ENCODE measurements at regions not wholly inside any gene's neighbourhood (a gene's known extent, or its start where the extent isn't known, plus 50 kb on each side); places are given as distances from the start of the nearest gene placed in this dataset.

GRCh38 chr17:13228225-13228624 lies 210.4 kb upstream of the ELAC2 start:
- no peaks in the 10 kb centered on the region for H3K27me3 ChIP-seq (ENCODE audit: insufficient read depth, low read length, poor library complexity)
- no peak overlapping the region for H3K4ac ChIP-seq (ENCODE audit: low read depth, low read length)
- H3K56ac ChIP-seq (ENCODE audit: low read length), result no peak overlapping the region
- no peak overlapping the region for H3K23ac ChIP-seq (ENCODE audit: low read length)
- no peak overlapping the region for H2BK5ac ChIP-seq (ENCODE audit: low read length)
- no peak overlapping the region for H3K4me3 ChIP-seq (ENCODE audit: low read length)
- H3K9ac ChIP-seq (ENCODE audit: low read length), result no peak overlapping the region
- H3K36me3 ChIP-seq (ENCODE audit: control insufficient read depth, insufficient read depth, low read length), result no peaks in the 10 kb centered on the region
- DNase-seq, result no peak
- no peak overlapping the region for H3K27ac ChIP-seq (ENCODE audit: low read depth, low read length)
- no CpG with 5 or more reads among the region's 2 CpGs for WGBS (ENCODE audit: extremely low coverage, insufficient coverage, low lambda C conversion rate)
- no peak overlapping the region for H4K5ac ChIP-seq (ENCODE audit: low read length)
- H3K18ac ChIP-seq (ENCODE audit: low read length), result no peak overlapping the region
- no peak overlapping the region for H4K8ac ChIP-seq (ENCODE audit: low read depth, low read length)
- no peak overlapping the region for H2BK120ac ChIP-seq (ENCODE audit: low read depth, low read length)
- H3K4me1 ChIP-seq (ENCODE audit: control insufficient read depth, low read depth, low read length), result no peaks in the 10 kb centered on the region
- H3K79me1 ChIP-seq (ENCODE audit: low read length), result no peaks in the 10 kb centered on the region
- H3K4me2 ChIP-seq (ENCODE audit: low read length), result no peak overlapping the region
- H2AK5ac ChIP-seq (ENCODE audit: low read length), result no peak overlapping the region
- no peak overlapping the region for H2BK15ac ChIP-seq (replicated peaks; ENCODE audit: low read depth)
- H3K79me2 ChIP-seq (ENCODE audit: control insufficient read depth, insufficient read depth, low read length), result no peaks in the 10 kb centered on the region

GRCh38 chr17:13222975-13223374 lies 205.1 kb upstream of the ELAC2 start:
- Histone ChIP-seq H3K36me3 (ENCODE audit: control insufficient read depth, insufficient read depth, low read length) (no peaks in the 10 kb centered on the region), H2BK5ac (ENCODE audit: low read length) (no peak overlapping the region), H3K27me3 (ENCODE audit: insufficient read depth, low read length, poor library complexity) (no peaks in the 10 kb centered on the region), H3K23ac (ENCODE audit: low read length) (no peak overlapping the region), H3K9ac (ENCODE audit: low read length) (no peak overlapping the region), H2BK15ac (replicated peaks; ENCODE audit: low read depth) (no peak overlapping the region), H3K4me1 (ENCODE audit: control insufficient read depth, low read depth, low read length) (no peaks in the 10 kb centered on the region), H3K79me2 (ENCODE audit: control insufficient read depth, insufficient read depth, low read length) (no peaks in the 10 kb centered on the region), H3K56ac (ENCODE audit: low read length) (no peak overlapping the region), H2AK5ac (ENCODE audit: low read length) (no peak overlapping the region), H3K4me3 (ENCODE audit: low read length) (no peak overlapping the region), H3K4ac (ENCODE audit: low read depth, low read length) (no peak overlapping the region), H2BK120ac (ENCODE audit: low read depth, low read length) (no peak overlapping the region), H3K18ac (ENCODE audit: low read length) (no peak overlapping the region), H3K4me2 (ENCODE audit: low read length) (no peak overlapping the region), H3K79me1 (ENCODE audit: low read length) (no peaks in the 10 kb centered on the region), H4K5ac (ENCODE audit: low read length) (no peak overlapping the region), H3K27ac (ENCODE audit: low read depth, low read length) (no peak overlapping the region), H4K8ac (ENCODE audit: low read depth, low read length) (no peak overlapping the region)
- no peak for DNase-seq
- WGBS (ENCODE audit: extremely low coverage, insufficient coverage, low lambda C conversion rate), result no CpG with 5 or more reads among the region's 4 CpGs

GRCh38 chr17:13212860-13213259 lies 195.0 kb upstream of the ELAC2 start:
- H2AK5ac ChIP-seq (ENCODE audit: low read length), result no peak overlapping the region
- H3K9ac ChIP-seq (ENCODE audit: low read length), result no peak overlapping the region
- no peak overlapping the region for H3K23ac ChIP-seq (ENCODE audit: low read length)
- no peak overlapping the region for H4K8ac ChIP-seq (ENCODE audit: low read depth, low read length)
- H2BK120ac ChIP-seq (ENCODE audit: low read depth, low read length), result no peak overlapping the region
- no peak overlapping the region for H2BK15ac ChIP-seq (replicated peaks; ENCODE audit: low read depth)
- H3K27ac ChIP-seq (ENCODE audit: low read depth, low read length), result no peak overlapping the region
- no peaks in the 10 kb centered on the region for H3K79me2 ChIP-seq (ENCODE audit: control insufficient read depth, insufficient read depth, low read length)
- no peak overlapping the region for H3K4me2 ChIP-seq (ENCODE audit: low read length)
- H3K18ac ChIP-seq (ENCODE audit: low read length), result no peak overlapping the region
- no peak for DNase-seq
- no peak overlapping the region for H3K4ac ChIP-seq (ENCODE audit: low read depth, low read length)
- no peak overlapping the region for H4K5ac ChIP-seq (ENCODE audit: low read length)
- H3K36me3 ChIP-seq (ENCODE audit: control insufficient read depth, insufficient read depth, low read length), result no peaks in the 10 kb centered on the region
- H3K27me3 ChIP-seq (ENCODE audit: insufficient read depth, low read length, poor library complexity), result no peaks in the 10 kb centered on the region
- no peak overlapping the region for H3K4me3 ChIP-seq (ENCODE audit: low read length)
- no peaks in the 10 kb centered on the region for H3K4me1 ChIP-seq (ENCODE audit: control insufficient read depth, low read depth, low read length)
- H3K56ac ChIP-seq (ENCODE audit: low read length), result no peak overlapping the region
- H3K79me1 ChIP-seq (ENCODE audit: low read length), result no peaks in the 10 kb centered on the region
- no peak overlapping the region for H2BK5ac ChIP-seq (ENCODE audit: low read length)

GRCh38 chr17:13209081-13209480 lies 191.3 kb upstream of the ELAC2 start:
- Histone ChIP-seq H3K18ac (ENCODE audit: low read length) (no peak overlapping the region), H4K8ac (ENCODE audit: low read depth, low read length) (no peak overlapping the region), H2BK5ac (ENCODE audit: low read length) (no peak overlapping the region), H3K4me2 (ENCODE audit: low read length) (no peak overlapping the region), H3K4ac (ENCODE audit: low read depth, low read length) (no peak overlapping the region), H3K4me3 (ENCODE audit: low read length) (no peak overlapping the region), H3K79me2 (ENCODE audit: control insufficient read depth, insufficient read depth, low read length) (no peaks in the 10 kb centered on the region), H3K23ac (ENCODE audit: low read length) (no peak overlapping the region), H3K56ac (ENCODE audit: low read length) (no peak overlapping the region), H3K36me3 (ENCODE audit: control insufficient read depth, insufficient read depth, low read length) (no peaks in the 10 kb centered on the region), H3K79me1 (ENCODE audit: low read length) (no peaks in the 10 kb centered on the region), H3K27ac (ENCODE audit: low read depth, low read length) (no peak overlapping the region), H2BK120ac (ENCODE audit: low read depth, low read length) (no peak overlapping the region), H2BK15ac (replicated peaks; ENCODE audit: low read depth) (no peak overlapping the region), H3K4me1 (ENCODE audit: control insufficient read depth, low read depth, low read length) (no peaks in the 10 kb centered on the region), H4K5ac (ENCODE audit: low read length) (no peak overlapping the region), H3K9ac (ENCODE audit: low read length) (no peak overlapping the region), H2AK5ac (ENCODE audit: low read length) (no peak overlapping the region), H3K27me3 (ENCODE audit: insufficient read depth, low read length, poor library complexity) (no peaks in the 10 kb centered on the region)
- WGBS (ENCODE audit: extremely low coverage, insufficient coverage, low lambda C conversion rate), result no CpG with 5 or more reads among the region's 3 CpGs
- DNase-seq, result no peak

- Histone ChIP-seq H3K56ac (ENCODE audit: low read length) (no peak overlapping the region), H3K4ac (ENCODE audit: low read depth, low read length) (no peak overlapping the region), H4K8ac (ENCODE audit: low read depth, low read length) (no peak overlapping the region), H3K9ac (ENCODE audit: low read length) (no peak overlapping the region), H2AK5ac (ENCODE audit: low read length) (no peak overlapping the region), H3K23ac (ENCODE audit: low read length) (no peak overlapping the region), H3K27me3 (ENCODE audit: insufficient read depth, low read length, poor library complexity) (no peaks in the 10 kb centered on the region), H2BK120ac (ENCODE audit: low read depth, low read length) (no peak overlapping the region), H2BK15ac (replicated peaks; ENCODE audit: low read depth) (no peak overlapping the region), H3K27ac (ENCODE audit: low read depth, low read length) (no peak overlapping the region), H3K79me1 (ENCODE audit: low read length) (no peaks in the 10 kb centered on the region), H3K4me3 (ENCODE audit: low read length) (no peak overlapping the region), H4K5ac (ENCODE audit: low read length) (no peak overlapping the region), H3K4me1 (ENCODE audit: control insufficient read depth, low read depth, low read length) (no peaks in the 10 kb centered on the region), H3K4me2 (ENCODE audit: low read length) (no peak overlapping the region), H3K79me2 (ENCODE audit: control insufficient read depth, insufficient read depth, low read length) (no peaks in the 10 kb centered on the region), H3K36me3 (ENCODE audit: control insufficient read depth, insufficient read depth, low read length) (no peaks in the 10 kb centered on the region), H3K18ac (ENCODE audit: low read length) (no peak overlapping the region), H2BK5ac (ENCODE audit: low read length) (no peak overlapping the region)
- DNase-seq, result peak; percentile 34
- 100% methylated on average over 1 of the region's 8 CpGs for WGBS (ENCODE audit: extremely low coverage, insufficient coverage, low lambda C conversion rate)
Observed at GRCh38 chr17:13204607-13205237, 186.9 kb upstream of the ELAC2 start.

GRCh38 chr17:13202835-13203234 lies 185.0 kb upstream of the ELAC2 start:
- Histone ChIP-seq H3K79me2 (ENCODE audit: control insufficient read depth, insufficient read depth, low read length) (no peaks in the 10 kb centered on the region), H3K36me3 (ENCODE audit: control insufficient read depth, insufficient read depth, low read length) (no peaks in the 10 kb centered on the region), H2AK5ac (ENCODE audit: low read length) (no peak overlapping the region), H3K27ac (ENCODE audit: low read depth, low read length) (no peak overlapping the region), H3K79me1 (ENCODE audit: low read length) (no peaks in the 10 kb centered on the region), H3K27me3 (ENCODE audit: insufficient read depth, low read length, poor library complexity) (no peaks in the 10 kb centered on the region), H2BK15ac (replicated peaks; ENCODE audit: low read depth) (no peak overlapping the region), H3K4ac (ENCODE audit: low read depth, low read length) (no peak overlapping the region), H4K8ac (ENCODE audit: low read depth, low read length) (no peak overlapping the region), H3K4me3 (ENCODE audit: low read length) (no peak overlapping the region), H4K5ac (ENCODE audit: low read length) (no peak overlapping the region), H3K4me1 (ENCODE audit: control insufficient read depth, low read depth, low read length) (no peaks in the 10 kb centered on the region), H3K18ac (ENCODE audit: low read length) (no peak overlapping the region), H2BK5ac (ENCODE audit: low read length) (no peak overlapping the region), H3K9ac (ENCODE audit: low read length) (no peak overlapping the region), H3K23ac (ENCODE audit: low read length) (no peak overlapping the region), H3K56ac (ENCODE audit: low read length) (no peak overlapping the region), H3K4me2 (ENCODE audit: low read length) (no peak overlapping the region), H2BK120ac (ENCODE audit: low read depth, low read length) (no peak overlapping the region)
- WGBS (ENCODE audit: extremely low coverage, insufficient coverage, low lambda C conversion rate), result no CpG with 5 or more reads among the region's 2 CpGs
- DNase-seq, result no peak

Data from mesendoderm (in vitro differentiated cells).